DLD1 (cell line): ENCODE measurements at regions not wholly inside any gene's neighbourhood (a gene's known extent, or its start where the extent isn't known, plus 50 kb on each side); places are given as distances from the start of the nearest gene placed in this dataset.

Experiments used
- in situ Hi-C: cut with HindIII; loops from 2 replicates; pipeline ENCODE4 v1.10.0; 2017; ENCODE audit warnings: low sequenced_read_pairs

DNA sequence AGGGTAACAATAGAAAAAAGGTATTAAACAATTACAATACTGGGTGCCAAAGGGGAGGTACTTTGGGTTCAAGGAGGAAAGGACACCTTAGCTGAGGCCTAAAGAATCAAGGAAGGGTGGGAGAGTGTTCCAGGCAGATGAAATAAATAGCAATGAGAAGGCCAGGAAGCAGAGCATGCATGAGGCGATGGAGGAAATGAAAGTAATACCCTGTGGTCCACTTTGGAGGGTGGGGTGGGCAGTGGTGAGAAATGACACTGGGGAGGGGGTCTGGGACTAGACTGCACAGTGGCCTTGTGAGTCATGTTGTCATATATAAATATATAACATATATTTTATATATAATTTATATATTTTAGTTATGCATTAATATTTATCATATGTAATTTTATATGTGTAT, 55.9 kb downstream of the BHLHE40 start:
- in situ Hi-C loops: no loop called here

- in situ Hi-C loops: no loop called here
Observed at GRCh38 chr3:5035692-5036391, 56.6 kb downstream of the BHLHE40 start.

DNA sequence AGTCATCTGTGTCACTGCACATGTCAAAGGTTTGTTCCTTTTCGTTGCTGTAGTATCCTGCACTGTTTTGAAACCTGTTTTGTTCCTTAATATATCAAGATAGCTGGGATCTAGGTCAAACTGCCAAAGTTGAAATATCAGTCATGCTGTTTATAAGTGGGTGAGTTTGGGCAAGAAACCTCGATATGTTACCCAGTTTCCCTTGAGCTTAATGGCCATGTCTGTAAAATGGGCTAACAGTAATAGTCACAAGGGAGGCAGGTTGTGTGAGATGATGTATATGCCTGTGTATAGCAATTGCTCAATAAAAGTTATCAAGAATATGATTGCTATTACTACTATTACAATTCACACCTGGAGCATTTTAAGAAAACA, 57.1 kb downstream of the BHLHE40 start:
- in situ Hi-C loops: no loop called here

GRCh38 chr3:5036858-5037257, 57.6 kb downstream of the BHLHE40 start:
- in situ Hi-C loops: no loop called here

- in situ Hi-C loops: no loop called here
Observed at GRCh38 chr3:5039585-5039984, 60.3 kb downstream of the BHLHE40 start.

DNA sequence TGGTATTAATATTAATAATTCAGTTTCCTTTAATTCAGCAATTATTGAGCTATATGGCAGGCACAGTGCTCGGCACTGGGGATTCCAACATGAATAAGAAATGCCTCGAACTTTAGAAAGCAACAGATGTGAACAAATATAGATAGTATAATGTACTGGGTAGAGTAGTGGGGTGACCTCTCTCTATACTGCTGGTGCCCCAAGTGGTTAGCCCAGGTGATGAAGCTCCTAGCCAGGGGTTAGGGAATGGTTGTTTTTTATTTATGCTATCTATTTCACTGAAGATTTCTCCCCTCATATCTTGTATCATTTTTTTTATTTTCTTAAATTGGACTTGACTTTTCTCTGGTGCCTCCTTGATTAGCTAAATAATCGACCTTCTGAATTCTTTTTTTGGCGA, 62.1 kb downstream of the BHLHE40 start:
- in situ Hi-C loops: no loop called here

GRCh38 chr3:5045961-5046360, 66.7 kb downstream of the BHLHE40 start:
- in situ Hi-C loops: no loop called here

DNA sequence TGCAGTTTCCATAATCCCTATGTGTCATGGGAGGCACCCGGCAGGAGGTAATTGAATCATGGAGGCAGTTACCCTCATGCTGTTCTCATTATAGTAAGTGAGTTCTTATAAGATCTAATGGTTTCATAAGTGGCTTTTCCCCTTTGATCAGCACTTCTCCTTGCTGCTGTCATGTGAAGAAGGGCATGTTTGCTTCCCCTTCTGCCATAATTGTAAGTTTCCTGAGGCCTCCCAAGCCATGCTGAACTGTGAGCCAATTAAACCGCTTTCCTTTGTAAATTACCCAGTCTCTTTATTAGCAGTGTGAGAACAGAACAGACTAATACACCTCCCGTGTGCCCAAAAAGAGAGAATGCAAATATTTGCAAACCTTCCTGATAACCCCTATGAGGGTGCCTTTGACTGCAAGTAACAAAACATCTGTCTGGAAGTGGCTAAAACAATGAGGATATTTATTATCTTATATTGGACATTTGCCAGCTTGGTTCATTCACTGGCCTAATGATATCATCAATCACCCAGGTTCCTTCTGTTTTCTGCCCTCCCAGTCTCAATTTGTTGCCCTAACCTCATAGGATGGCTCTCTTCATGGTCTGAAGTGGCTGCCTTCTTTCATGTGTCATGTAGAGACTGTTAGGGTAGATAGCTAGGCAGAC, 68.7 kb downstream of the BHLHE40 start:
- in situ Hi-C loops: no loop called here

DNA sequence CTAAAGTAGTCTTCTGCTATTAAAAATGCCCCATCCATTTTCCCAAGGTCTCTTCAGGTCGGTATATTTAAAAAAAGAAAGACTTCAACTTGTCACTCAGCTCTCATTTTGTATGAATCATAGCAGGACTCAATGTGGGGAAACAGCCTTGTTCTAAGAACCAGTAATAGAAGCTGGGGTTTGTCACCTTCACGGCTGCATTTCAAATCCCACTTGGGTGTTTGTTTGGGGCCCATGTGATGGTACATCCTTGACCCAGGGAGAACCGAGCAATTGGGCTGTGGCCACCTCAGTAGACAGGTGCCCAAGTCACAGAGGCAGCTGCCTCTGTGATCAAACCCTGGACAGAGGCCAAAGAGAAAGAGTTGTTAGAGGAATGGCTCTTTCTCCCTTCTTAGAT, 70.3 kb upstream of the ARL8B start:
- in situ Hi-C loops: loop anchor here (10.0 kb wide), 1 partner anchor 337 kb away; no protein-coding TSS in a partner anchor

DNA sequence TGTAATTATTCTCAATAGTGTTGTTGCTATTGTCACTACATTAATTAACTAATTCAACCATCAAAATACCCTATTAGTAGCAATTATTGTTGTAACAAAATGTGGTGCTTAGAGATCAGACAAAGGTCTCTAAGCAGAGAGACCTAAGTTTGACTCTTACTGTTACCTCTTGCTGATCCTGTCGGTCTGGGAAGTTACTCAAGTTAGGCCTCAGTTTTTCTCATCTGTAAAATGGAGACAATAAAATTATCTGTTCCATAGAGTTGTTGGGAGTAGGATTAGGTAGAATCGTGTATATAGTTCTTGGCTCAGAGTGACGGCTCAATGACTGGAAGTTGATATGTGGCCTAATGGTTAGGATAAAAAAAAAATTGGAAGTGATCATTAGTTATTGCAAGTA, 69.8 kb upstream of the ARL8B start:
- in situ Hi-C loops: loop anchor here (10.0 kb wide), 1 partner anchor 337 kb away; no protein-coding TSS in a partner anchor

GRCh38 chr3:5053021-5053831, 68.9 kb upstream of the ARL8B start:
- in situ Hi-C loops: loop anchor here (10.0 kb wide), 1 partner anchor 338 kb away; no protein-coding TSS in a partner anchor

- in situ Hi-C loops: loop anchor here (10.0 kb wide), 1 partner anchor 339 kb away; no protein-coding TSS in a partner anchor
Observed at GRCh38 chr3:5054098-5054497, 68.0 kb upstream of the ARL8B start.

DNA sequence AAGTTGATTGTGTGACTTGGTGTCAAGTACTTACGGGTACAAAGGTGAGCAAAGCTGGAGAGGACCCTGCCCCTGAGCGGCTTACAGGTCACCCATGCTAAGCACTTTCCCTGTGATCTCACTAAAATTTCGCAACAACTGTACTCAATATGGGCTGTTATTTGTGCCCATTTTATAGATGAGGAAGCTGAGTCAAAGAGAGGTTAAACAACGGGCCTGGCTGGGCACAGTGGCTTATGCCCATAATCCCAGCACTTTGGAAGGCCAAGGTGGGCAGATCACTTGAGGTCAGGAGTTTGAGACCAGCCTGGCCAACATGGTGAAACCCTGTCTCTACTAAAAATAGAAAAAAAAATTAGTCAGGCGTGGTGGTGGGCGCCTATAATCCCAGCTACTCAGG, 67.5 kb upstream of the ARL8B start:
- in situ Hi-C loops: loop anchor here (10.0 kb wide), 1 partner anchor 340 kb away; no protein-coding TSS in a partner anchor

GRCh38 chr3:5055357-5056110, 66.6 kb upstream of the ARL8B start:
- in situ Hi-C loops: loop anchor here (10.0 kb wide), 1 partner anchor 341 kb away; no protein-coding TSS in a partner anchor

DNA sequence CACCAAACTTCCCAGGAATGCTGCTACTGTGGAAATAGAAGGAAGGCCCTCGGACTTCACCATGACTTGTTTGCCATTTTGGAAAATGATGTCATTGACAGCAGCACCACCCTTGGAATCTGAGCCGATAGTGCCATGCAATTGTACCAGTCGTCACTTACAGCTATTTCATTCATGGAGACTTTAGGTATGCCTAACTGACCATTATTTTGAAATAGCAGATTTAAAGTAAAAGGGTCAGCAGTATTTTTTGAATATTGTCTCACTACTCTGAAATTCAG, 66.0 kb upstream of the ARL8B start:
- in situ Hi-C loops: loop anchor here (10.0 kb wide), 1 partner anchor 341 kb away; no protein-coding TSS in a partner anchor

- in situ Hi-C loops: loop anchor here (10.0 kb wide), 1 partner anchor 342 kb away; no protein-coding TSS in a partner anchor
Observed at GRCh38 chr3:5057272-5057671, 64.8 kb upstream of the ARL8B start.

DNA sequence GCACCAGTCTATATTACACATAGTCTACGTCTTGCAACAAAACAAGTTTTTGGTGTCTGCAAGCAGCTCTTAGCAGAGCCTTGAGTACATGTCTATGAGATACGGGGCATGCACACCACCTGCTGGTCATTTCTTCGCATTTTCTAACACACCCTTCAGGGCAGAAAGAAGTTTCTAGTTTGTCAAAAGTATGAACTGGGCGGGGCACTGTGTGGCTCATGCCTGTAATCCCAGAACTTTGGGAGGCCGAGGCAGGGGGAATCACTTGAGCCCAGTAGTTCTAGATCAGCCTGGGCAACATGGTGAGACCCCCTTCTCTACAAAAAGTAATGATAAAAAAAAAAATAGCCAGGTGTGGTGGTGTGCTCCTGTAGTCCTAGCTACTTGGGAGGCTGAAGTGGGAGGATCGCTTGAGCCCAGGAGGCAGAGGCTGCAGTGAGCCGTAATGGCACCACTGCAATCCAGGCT, 64.2 kb upstream of the ARL8B start:
- in situ Hi-C loops: loop anchor here (10.0 kb wide), 1 partner anchor 343 kb away; no protein-coding TSS in a partner anchor

DNA sequence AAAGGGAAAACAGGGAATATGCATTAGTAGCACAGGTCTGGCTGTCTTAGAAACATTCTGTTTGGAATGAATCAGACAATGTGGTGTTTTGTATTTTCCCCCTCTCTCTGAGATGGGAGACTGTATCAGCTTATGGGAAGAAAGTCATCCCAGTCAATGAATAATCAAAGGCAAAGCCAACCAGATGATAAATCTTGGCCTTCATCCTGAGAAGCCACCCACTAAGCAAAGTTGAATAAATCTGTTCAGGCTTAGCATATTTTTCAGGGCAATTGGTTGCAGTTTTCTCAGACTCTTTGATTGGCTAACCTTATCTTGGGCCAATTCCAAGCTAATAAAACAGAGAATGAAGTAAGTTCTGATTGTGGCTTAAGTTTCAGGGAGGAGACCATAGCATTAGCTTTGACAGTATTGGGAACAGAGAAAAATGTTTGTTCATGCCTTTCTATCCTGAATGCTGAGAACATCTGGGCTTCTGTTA, 63.6 kb upstream of the ARL8B start:
- in situ Hi-C loops: loop anchor here (10.0 kb wide), 1 partner anchor 344 kb away; no protein-coding TSS in a partner anchor

- in situ Hi-C loops: loop anchor here (10.0 kb wide), 1 partner anchor 345 kb away; no protein-coding TSS in a partner anchor
Observed at GRCh38 chr3:5059782-5060181, 62.3 kb upstream of the ARL8B start.

DNA sequence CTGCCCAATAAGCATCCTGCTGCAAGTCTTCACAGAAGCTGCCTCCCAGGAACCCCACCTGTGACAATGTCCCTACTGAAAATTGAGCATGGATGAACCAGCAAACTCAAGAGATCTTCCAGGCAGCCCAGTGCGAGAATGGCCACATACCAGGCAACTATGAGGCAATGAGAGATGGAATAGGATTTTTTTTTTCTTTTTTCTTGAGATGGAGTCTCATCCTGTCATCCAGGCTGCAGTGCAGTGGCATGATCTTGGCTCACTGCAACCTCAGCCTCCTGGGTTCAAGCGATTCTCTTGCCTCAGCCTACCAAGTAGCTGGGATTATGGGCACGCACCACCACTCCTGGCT, 60.9 kb upstream of the ARL8B start:
- in situ Hi-C loops: no loop called here
